HCT116 (cell line): ENCODE measurements at regions not wholly inside any gene's neighbourhood (a gene's known extent, or its start where the extent isn't known, plus 50 kb on each side); places are given as distances from the start of the nearest gene placed in this dataset.

Experiments
- ATAC-seq: fragments of 200-7000 bp; cut with Tn5 transposase; 2 replicates; pipeline ENCODE4 v1.9.1; 2020; ENCODE audit warnings: mild to moderate bottlenecking, moderate library complexity
- BruUV-seq: library from RNA; stranded (reverse); fragments of 400-500 nt; replicated peaks from 2 replicates; lab custom pipeline; 2021; lab: Mats Ljungman, UMichigan
- CTCF ChIA-PET: fragments of 300-600 bp; sonication (Branson Sonifier 250); formaldehyde crosslinking; loops from one replicate; lab custom pipeline; 2021; ENCODE audit warnings: antibody characterized with exemption; lab: Charles Lee
- POLR2A ChIA-PET: fragments of 300-600, 350-600 bp; sonication (Branson Sonifier 250); formaldehyde crosslinking; loops from one replicate; lab custom pipeline; 2021; ENCODE audit warnings: antibody characterized with exemption; lab: Charles Lee
- RAD21 ChIA-PET, 2 experiments: fragments of 300-600 bp; sonication (Branson Sonifier 250); formaldehyde crosslinking; loops; one replicate each; lab custom pipeline; 2023; ENCODE audit warnings: low total read pairs in 2 of 2; ENCODE audit not compliant: uncharacterized antibody in 2 of 2, unreplicated experiment in 2 of 2, low non-redundant PET in 1 of 2; lab: Charles Lee
- DNase-seq: peaks from one replicate; pipeline ENCODE4 v3.0.0-alpha.2; 2010; ENCODE audit warnings: low read depth, low spot score
- H2AFZ ChIP-seq: fragments of 200-600 bp; shearing (Covaris generic), sonication (generic); 2 replicates; pipeline ENCODE4 v1.6.1; 2017; ENCODE audit warnings: low read depth, mixed run types, mixed read lengths, antibody characterized with exemption, low read length; ENCODE audit not compliant: poor library complexity, severe bottlenecking
- H3K27ac ChIP-seq: 2 replicates; pipeline ENCODE4 v1.5.1; 2012; ENCODE audit warnings: low read depth, low read length
- H3K27me3 ChIP-seq: fragments of 200-600 bp; sonication (generic); 2 replicates; pipeline ENCODE4 v1.6.1; 2016; ENCODE audit warnings: mixed run types, low read length, mixed read lengths; ENCODE audit not compliant: insufficient read depth
- H3K36me3 ChIP-seq, 2 experiments: fragments of 200-500 bp in 1 of 2; fragments of 200-600 bp in 1 of 2; sonication (Bioruptor generic) in 1 of 2; sonication (generic) in 1 of 2; 2 replicates each; pipeline versions ENCODE4 v1.5.1 to v1.6.1; 2014 to 2016; ENCODE audit warnings: low read length in 2 of 2, inconsistent platforms in 1 of 2, mixed read lengths in 1 of 2, mixed run types in 1 of 2; ENCODE audit not compliant: insufficient read depth in 2 of 2, control insufficient read depth in 1 of 2
- H3K4me1 ChIP-seq, 2 experiments: fragments of 200-600 bp in 1 of 2; sonication (generic) in 1 of 2; 2 replicates each; pipeline versions ENCODE4 v1.5.1 to v1.6.1; 2012 to 2017; ENCODE audit warnings: low read length in 2 of 2, inconsistent platforms in 1 of 2, mild to moderate bottlenecking in 1 of 2, mixed read lengths in 1 of 2, mixed run types in 1 of 2, moderate library complexity in 1 of 2; ENCODE audit not compliant: insufficient read depth in 2 of 2, control insufficient read depth in 1 of 2
- H3K4me2 ChIP-seq: fragments of 200-600 bp; sonication (generic); 2 replicates; pipeline ENCODE4 v1.6.1; 2017; ENCODE audit warnings: mixed run types, low read length, mixed read lengths
- H3K4me3 ChIP-seq, 2 experiments: fragments of 200-600 bp in 1 of 2; sonication (generic) in 1 of 2; replicated peaks in 1 of 2; 2 replicates each; pipeline ENCODE4 v1.5.1; 2011 to 2016; ENCODE audit warnings: low read length in 2 of 2, control low read depth in 1 of 2, low read depth in 1 of 2, mild to moderate bottlenecking in 1 of 2, mixed read lengths in 1 of 2, mixed run types in 1 of 2
- H3K79me2 ChIP-seq: fragments of 200-600 bp; sonication (generic); 2 replicates; pipeline ENCODE4 v1.6.1; 2017; ENCODE audit warnings: mild to moderate bottlenecking, mixed run types, low read length, moderate library complexity, mixed read lengths; ENCODE audit not compliant: insufficient read depth
- H3K9ac ChIP-seq: fragments of 200-600 bp; sonication (generic); 2 replicates; pipeline ENCODE4 v1.6.1; 2016; ENCODE audit warnings: low read length, mixed read lengths
- H3K9me2 ChIP-seq: fragments of 200-600 bp; sonication (generic), shearing (Covaris generic); 2 replicates; pipeline ENCODE4 v1.6.1; 2017; ENCODE audit warnings: mixed run types, mild to moderate bottlenecking, moderate library complexity; ENCODE audit not compliant: insufficient read depth
- H3K9me3 ChIP-seq, 2 experiments: fragments of 200-500 bp in 1 of 2; fragments of 200-600 bp in 1 of 2; sonication (Bioruptor generic) in 1 of 2; sonication (generic) in 1 of 2; 2 replicates each; pipeline ENCODE4 v1.6.1; 2014 to 2017; ENCODE audit warnings: low read length in 2 of 2, mixed read lengths in 2 of 2, inconsistent platforms in 1 of 2, low read depth in 1 of 2, mild to moderate bottlenecking in 1 of 2, mixed run types in 1 of 2, moderate library complexity in 1 of 2; ENCODE audit not compliant: control insufficient read depth in 1 of 2, insufficient read depth in 1 of 2
- H4K20me1 ChIP-seq: fragments of 200-600 bp; sonication (generic), shearing (Covaris generic); 2 replicates; pipeline ENCODE4 v1.6.1; 2017; ENCODE audit warnings: mixed run types, mild to moderate bottlenecking, moderate library complexity; ENCODE audit not compliant: insufficient read depth
- ATF3 ChIP-seq: IDR thresholded peaks from 2 replicates; pipeline ENCODE4 v1.6.1; 2012
- CEBPB ChIP-seq: IDR thresholded peaks from 2 replicates; pipeline ENCODE4 v1.6.1; 2012; ENCODE audit warnings: low read depth
- CTCF ChIP-seq, 3 experiments: fragments of 200-600 bp in 1 of 3; sonication (generic) in 1 of 3; IDR thresholded peaks in 2 of 3; conservative IDR thresholded peaks in 1 of 3; 2 replicates each; pipeline ENCODE4 v1.5.1; 2012 to 2017; ENCODE audit warnings: low read depth in 2 of 3, low read length in 2 of 3, antibody characterized with exemption in 1 of 3, borderline replicate concordance in 1 of 3, control low read depth in 1 of 3, mild to moderate bottlenecking in 1 of 3, mixed read lengths in 1 of 3, mixed run types in 1 of 3, moderate library complexity in 1 of 3; ENCODE audit not compliant: insufficient read depth in 1 of 3
- EGR1 ChIP-seq: IDR thresholded peaks from 2 replicates; pipeline ENCODE4 v1.6.1; 2012; ENCODE audit warnings: low read depth
- ELF1 ChIP-seq: IDR thresholded peaks from 2 replicates; pipeline ENCODE4 v1.6.1; 2012; ENCODE audit warnings: low read depth, borderline replicate concordance
- EZH2phosphoT487 ChIP-seq: fragments of 200-600 bp; IDR thresholded peaks from 2 replicates; pipeline ENCODE4 v1.6.1; 2018; ENCODE audit warnings: antibody characterized with exemption, borderline replicate concordance
- FOSL1 ChIP-seq: IDR thresholded peaks from 2 replicates; pipeline ENCODE4 v1.6.1; 2012; ENCODE audit warnings: low read depth
- JUND ChIP-seq: IDR thresholded peaks from 2 replicates; pipeline ENCODE4 v1.6.1; 2012
- MAX ChIP-seq: IDR thresholded peaks from 2 replicates; pipeline ENCODE4 v1.6.1; 2012
- POLR2A ChIP-seq: IDR thresholded peaks from 2 replicates; pipeline ENCODE4 v1.7.0; 2011; ENCODE audit warnings: borderline replicate concordance; ENCODE audit not compliant: insufficient read depth, insufficient read length; ENCODE audit errors: extremely low read depth
- REST ChIP-seq: IDR thresholded peaks from 2 replicates; pipeline ENCODE4 v1.6.1; 2012; ENCODE audit warnings: low read depth
- SIN3A ChIP-seq: IDR thresholded peaks from 2 replicates; pipeline ENCODE4 v1.6.1; 2012; ENCODE audit warnings: low read depth
- SP1 ChIP-seq: IDR thresholded peaks from 2 replicates; pipeline ENCODE4 v1.6.1; 2012; ENCODE audit warnings: low read depth
- SRF ChIP-seq: IDR thresholded peaks from 2 replicates; pipeline ENCODE4 v1.6.1; 2012; ENCODE audit warnings: low read depth
- TCF7L2 ChIP-seq: IDR thresholded peaks from 2 replicates; pipeline ENCODE4 v1.7.0; 2011; ENCODE audit warnings: borderline replicate concordance, inconsistent platforms; ENCODE audit not compliant: insufficient read depth, insufficient read length; ENCODE audit errors: extremely low read depth
- YY1 ChIP-seq: IDR thresholded peaks from 2 replicates; pipeline ENCODE4 v1.6.1; 2011; ENCODE audit warnings: low read length, low read depth, moderate library complexity, mild to moderate bottlenecking; ENCODE audit not compliant: insufficient replicate concordance; ENCODE audit errors: extremely low read depth
- ZBTB33 ChIP-seq: IDR thresholded peaks from 2 replicates; pipeline ENCODE4 v1.6.1; 2011; ENCODE audit warnings: mild to moderate bottlenecking, low read length, moderate library complexity; ENCODE audit not compliant: insufficient replicate concordance; ENCODE audit errors: extremely low read depth
- ZFX ChIP-seq: fragments of 450-650 bp; IDR thresholded peaks from 2 replicates; pipeline ENCODE4 v1.6.1; 2017
- ZNF274 ChIP-seq: fragments of 200-500 bp; sonication (Bioruptor generic); IDR thresholded peaks from 2 replicates; pipeline ENCODE4 v1.6.1; 2014; ENCODE audit warnings: mild to moderate bottlenecking, low read depth, low read length, inconsistent platforms
- intact Hi-C: fragments of 100-400 bp; cut with micrococcal nuclease; formaldehyde crosslinking; loops from 2 replicates; pipeline ENCODE4 v1.10.0; 2022

GRCh38 chr3:106001923-106002322 is 133.1 kb upstream of the CBLB start:
- no peak overlapping the region for H3K9ac ChIP-seq
- no peak for TF ChIP-seq TCF7L2
- no peak for TF ChIP-seq MAX
- no peak for TF ChIP-seq ZFX
- no peak for TF ChIP-seq SP1
- no peak for TF ChIP-seq CEBPB
- TF ChIP-seq EGR1, result no peak
- no peak for TF ChIP-seq POLR2A
- TF ChIP-seq SIN3A, result no peak
- no peak for TF ChIP-seq ZNF274
- no peak for TF ChIP-seq SRF
- TF ChIP-seq ATF3, result no peak
- TF ChIP-seq CTCF (IDR thresholded peaks at IDR 0.05 in 2 of 3, conservative IDR thresholded peaks at IDR 0.05 in 1 of 3; ENCODE audit: borderline replicate concordance in 1 of 3, insufficient read depth in 1 of 3, low read depth in 2 of 3, low read length in 2 of 3), result no peak
- no peak for TF ChIP-seq REST
- no peak for TF ChIP-seq ELF1
- no peak for TF ChIP-seq ZBTB33
- TF ChIP-seq JUND, result no peak
- TF ChIP-seq EZH2phosphoT487, result no peak
- TF ChIP-seq YY1, result no peak
- no peak for TF ChIP-seq FOSL1
- no peaks in the 10 kb centered on the region; the same call in 1 of the 2 replicates for H3K9me2 ChIP-seq
- intact Hi-C loops, result no loop called here
- H3K4me2 ChIP-seq, result no peak overlapping the region
- no peak overlapping the region for H2AFZ ChIP-seq
- ChIA-PET POLR2A (no interaction called here), RAD21 (no interaction called here), CTCF (no interaction called here)
- no TSS peak for BruUV-seq
- no peaks in the 10 kb centered on the region for H4K20me1 ChIP-seq
- H3K27me3 ChIP-seq, result no peaks in the 10 kb centered on the region
- no peak overlapping the region for H3K4me3 ChIP-seq
- no peak for DNase-seq
- peaks cover 0 to 3% of the 10 kb centered on the region in 2 experiments; a peak in 1 of 4 replicates for H3K9me3 ChIP-seq
- no peaks in the 10 kb centered on the region for H3K79me2 ChIP-seq
- no peak overlapping the region for H3K27ac ChIP-seq
- no peak for ATAC-seq
- no peaks in the 10 kb centered on the region for H3K4me1 ChIP-seq
- no peaks in the 10 kb centered on the region for H3K36me3 ChIP-seq
